OCI-M2 (cell line): ENCODE measurements at regions not wholly inside any gene's neighbourhood (a gene's known extent, or its start where the extent isn't known, plus 50 kb on each side); places are given as distances from the start of the nearest gene placed in this dataset.
"Not testable (repeated sequence)": the region's sequence is repeated elsewhere in the genome, so short reads cannot be mapped to it uniquely, and the experiment has no call there.

ENCODE experiments used
- DNase-seq: peaks from one replicate; lab custom pipeline; 2025; ENCODE audit not compliant: unreplicated experiment; lab: John Stamatoyannopoulos, UW

GRCh38 chr7:25580141-25580540, 351.9 kb upstream of the NPVF start:
- DNase-seq: no peak

GRCh38 chr7:25583621-25584020, 355.3 kb upstream of the NPVF start:
- DNase-seq: no peak

- DNase-seq: no peak
Observed at GRCh38 chr7:25584112-25584938, 356.0 kb upstream of the NPVF start.

- no peak for DNase-seq
Observed at GRCh38 chr7:25586513-25586912, 358.2 kb upstream of the NPVF start.

- DNase-seq: no peak
Observed at GRCh38 chr7:25594122-25594521, 365.8 kb upstream of the NPVF start.

GRCh38 chr7:25594728-25595127, 366.4 kb upstream of the NPVF start:
- DNase-seq: no peak

GRCh38 chr7:25595996-25596395, 367.7 kb upstream of the NPVF start:
- no peak for DNase-seq

- DNase-seq: no peak
Observed at GRCh38 chr7:25596443-25596842, 368.2 kb upstream of the NPVF start.

- no peak for DNase-seq
Observed at GRCh38 chr7:25597946-25598345, 369.7 kb upstream of the NPVF start.

GRCh38 chr7:25598765-25599164, 370.5 kb upstream of the NPVF start:
- no peak for DNase-seq

GRCh38 chr7:25600262-25600920, 372.1 kb upstream of the NPVF start:
- no peak for DNase-seq

GRCh38 chr7:25602730-25603426, 374.6 kb upstream of the NPVF start:
- not testable (repeated sequence) for DNase-seq

GRCh38 chr7:25603427-25603740, 375.1 kb upstream of the NPVF start:
- DNase-seq: not testable (repeated sequence)

- no peak for DNase-seq
Observed at GRCh38 chr7:25611196-25611595, 382.9 kb upstream of the NPVF start.

- no peak for DNase-seq
Observed at GRCh38 chr7:25613912-25614311, 385.6 kb upstream of the NPVF start.

- no peak for DNase-seq
Observed at GRCh38 chr7:25614415-25614814, 386.1 kb upstream of the NPVF start.

- no peak for DNase-seq
Observed at GRCh38 chr7:25615003-25615402, 386.7 kb upstream of the NPVF start.

GRCh38 chr7:25615593-25615992, 387.3 kb upstream of the NPVF start:
- DNase-seq: no peak

GRCh38 chr7:25617214-25617613, 388.9 kb upstream of the NPVF start:
- DNase-seq: no peak

GRCh38 chr7:25617673-25618072, 389.4 kb upstream of the NPVF start:
- DNase-seq: no peak

GRCh38 chr7:25619381-25619780, 391.1 kb upstream of the NPVF start:
- DNase-seq: no peak
